GM23338 (cell line): ENCODE measurements at regions not wholly inside any gene's neighbourhood (a gene's known extent, or its start where the extent isn't known, plus 50 kb on each side); places are given as distances from the start of the nearest gene placed in this dataset.

Experiments
- ATAC-seq: fragments of 200-7000 bp; cut with Tn5 transposase; 3 replicates; pipeline ENCODE4 v1.9.1; 2020
- DNase-seq: peaks from one replicate; pipeline ENCODE4 v3.0.0-alpha.2; 2015; ENCODE audit warnings: low spot score
- H2AFZ ChIP-seq: fragments of 200-600 bp; sonication (generic); 2 replicates; pipeline ENCODE4 v1.8.0; 2016; ENCODE audit warnings: antibody characterized with exemption, mild to moderate bottlenecking, moderate library complexity
- H3F3A ChIP-seq: fragments of 200-600 bp; sonication (generic); replicated peaks from 2 replicates; pipeline ENCODE4 v1.8.0; 2017; ENCODE audit warnings: antibody characterized with exemption, mixed run types, low read depth
- H3K27ac ChIP-seq: fragments of 200-600 bp; sonication (generic); 2 replicates; pipeline ENCODE4 v1.6.1; 2016; ENCODE audit warnings: low read depth
- H3K27me3 ChIP-seq: fragments of 200-600 bp; sonication (generic); 2 replicates; pipeline ENCODE4 v1.8.0; 2016; ENCODE audit warnings: mild to moderate bottlenecking, mixed run types, moderate library complexity; ENCODE audit not compliant: insufficient read depth
- H3K36me3 ChIP-seq: fragments of 200-600 bp; sonication (generic); 2 replicates; pipeline ENCODE4 v1.8.0; 2016; ENCODE audit warnings: mild to moderate bottlenecking; ENCODE audit not compliant: insufficient read depth
- H3K4me1 ChIP-seq: fragments of 200-600 bp; sonication (generic); 2 replicates; pipeline ENCODE4 v1.8.0; 2016; ENCODE audit warnings: mild to moderate bottlenecking, moderate library complexity; ENCODE audit not compliant: insufficient read depth
- H3K4me2 ChIP-seq: fragments of 200-600 bp; sonication (generic); 2 replicates; pipeline ENCODE4 v1.7.1; 2017; ENCODE audit warnings: mixed run types
- H3K4me3 ChIP-seq: fragments of 200-600 bp; sonication (generic); 2 replicates; pipeline ENCODE4 v1.6.1; 2016; ENCODE audit warnings: mixed run types
- H3K79me2 ChIP-seq: fragments of 200-600 bp; sonication (generic); replicated peaks from 2 replicates; pipeline ENCODE4 v1.8.0; 2017; ENCODE audit warnings: mild to moderate bottlenecking; ENCODE audit not compliant: insufficient read depth
- H3K9me2 ChIP-seq: fragments of 200-600 bp; sonication (generic); 2 replicates; pipeline ENCODE4 v1.8.0; 2017; ENCODE audit not compliant: insufficient read depth
- H4K20me1 ChIP-seq: fragments of 200-600 bp; sonication (generic); replicated peaks from 2 replicates; pipeline ENCODE4 v1.8.0; 2017; ENCODE audit warnings: mild to moderate bottlenecking; ENCODE audit not compliant: insufficient read depth
- H3K27ac Mint-ChIP-seq: 2 replicates; pipeline ENCODE4 v1.8.0; 2020; ENCODE audit warnings: inconsistent platforms, mild to moderate bottlenecking, moderate library complexity, mixed read lengths
- H3K27me3 Mint-ChIP-seq: 3 replicates; pipeline ENCODE4 v1.8.0; 2022; ENCODE audit warnings: low read depth, mild to moderate bottlenecking, moderate library complexity, mixed read lengths, inconsistent platforms; ENCODE audit not compliant: insufficient read depth, poor library complexity
- H3K36me3 Mint-ChIP-seq: 3 replicates; pipeline ENCODE4 v1.8.0; 2021; ENCODE audit warnings: low read depth, mild to moderate bottlenecking, inconsistent platforms, moderate library complexity, mixed read lengths
- H3K4me1 Mint-ChIP-seq: 3 replicates; pipeline ENCODE4 v1.8.0; 2020; ENCODE audit warnings: mild to moderate bottlenecking, inconsistent platforms, mixed read lengths
- H3K4me3 Mint-ChIP-seq: 3 replicates; pipeline ENCODE4 v1.8.0; 2021; ENCODE audit warnings: moderate library complexity, mild to moderate bottlenecking, inconsistent platforms, mixed read lengths
- H3K9me3 Mint-ChIP-seq: 3 replicates; pipeline ENCODE4 v1.8.0; 2020; ENCODE audit warnings: moderate library complexity, mild to moderate bottlenecking, inconsistent platforms, mixed read lengths
- CREB1 ChIP-seq: fragments of 250-450 bp; sonication (Bioruptor Pico); IDR thresholded peaks from 2 replicates; pipeline ENCODE4 v1.5.0; 2020; ENCODE audit warnings: low read depth, mild to moderate bottlenecking, moderate library complexity
- CTCF ChIP-seq, 2 experiments: fragments of 200-600 bp in 1 of 2; sonication (generic) in 1 of 2; conservative IDR thresholded peaks; 2 replicates each; pipeline versions ENCODE4 v1.5.1 to v1.6.1; 2016 to 2017; ENCODE audit warnings: antibody characterized with exemption in 2 of 2, low read depth in 2 of 2, mild to moderate bottlenecking in 2 of 2, moderate library complexity in 1 of 2
- ETS1 ChIP-seq: IDR thresholded peaks from 2 replicates; pipeline ENCODE4 v1.6.1; 2016; ENCODE audit warnings: antibody characterized with exemption
- EZH2 ChIP-seq: fragments of 200-600 bp; sonication (generic); IDR thresholded peaks from one replicate; pipeline ENCODE4 v1.8.0; 2017; ENCODE audit warnings: antibody characterized with exemption, mild to moderate bottlenecking, low read depth; ENCODE audit not compliant: unreplicated experiment
- EZH2phosphoT487 ChIP-seq: fragments of 200-600 bp; sonication (generic); IDR thresholded peaks from one replicate; pipeline ENCODE4 v1.8.1; 2018; ENCODE audit warnings: antibody characterized with exemption; ENCODE audit not compliant: unreplicated experiment
- JUNB ChIP-seq: IDR thresholded peaks from one replicate; pipeline ENCODE4 v1.6.1; 2016; ENCODE audit warnings: antibody characterized with exemption; ENCODE audit not compliant: unreplicated experiment
- NANOG ChIP-seq: IDR thresholded peaks from 2 replicates; pipeline ENCODE4 v1.6.1; 2016; ENCODE audit warnings: antibody characterized with exemption, borderline replicate concordance
- POLR2AphosphoS5 ChIP-seq: IDR thresholded peaks from 2 replicates; pipeline ENCODE4 v1.6.1; 2016; ENCODE audit warnings: antibody characterized with exemption, low read depth
- REST ChIP-seq: IDR thresholded peaks from one replicate; pipeline ENCODE4 v1.6.1; 2018; ENCODE audit warnings: antibody characterized with exemption; ENCODE audit not compliant: unreplicated experiment
- ZNF114 ChIP-seq: fragments of 250-450 bp; sonication (Bioruptor Pico); IDR thresholded peaks from 2 replicates; pipeline ENCODE4 v1.5.0; 2020; ENCODE audit warnings: mild to moderate bottlenecking, moderate library complexity
- ZNF331 ChIP-seq: fragments of 250-450 bp; sonication (Bioruptor Pico); IDR thresholded peaks from 2 replicates; pipeline ENCODE4 v1.5.0; 2020; ENCODE audit warnings: low read depth, mild to moderate bottlenecking, moderate library complexity
- ZNF462 ChIP-seq: fragments of 250-450 bp; sonication (Bioruptor Pico); IDR thresholded peaks from 2 replicates; pipeline ENCODE4 v1.5.0; 2020; ENCODE audit warnings: mild to moderate bottlenecking, moderate library complexity

GRCh38 chr10:78980815-78981214 lies 88.0 kb upstream of the ZMIZ1 start:
- TF ChIP-seq POLR2AphosphoS5, result no peak
- no peak for TF ChIP-seq NANOG
- no peak for TF ChIP-seq ZNF114 (CRISPR knock-in tag)
- TF ChIP-seq EZH2phosphoT487, result no peak
- no peak for TF ChIP-seq ETS1
- TF ChIP-seq ZNF462 (CRISPR knock-in tag), result no peak
- TF ChIP-seq JUNB, result no peak
- TF ChIP-seq ZNF331, result no peak
- TF ChIP-seq CREB1 (CRISPR knock-in tag), result no peak
- TF ChIP-seq CTCF (conservative IDR thresholded peaks at IDR 0.05; ENCODE audit: low read depth in 2 of 2), result no peak
- no peak for TF ChIP-seq REST
- TF ChIP-seq EZH2, result no peak
- no peaks in the 10 kb centered on the region for H3F3A ChIP-seq
- H3K4me2 ChIP-seq, result no peak overlapping the region
- no peak for DNase-seq
- H3K27ac Mint-ChIP-seq, result no peak overlapping the region
- H3K36me3 Mint-ChIP-seq, result no peaks in the 10 kb centered on the region; the same call in 2 of the 3 replicates
- no peak for ATAC-seq
- no peak overlapping the region for H3K4me3 Mint-ChIP-seq
- H3K27ac ChIP-seq, result no peak overlapping the region
- no peaks in the 10 kb centered on the region for H3K9me2 ChIP-seq
- peaks cover 3% of the 10 kb centered on the region; the same call in 1 of the 2 replicates for H3K4me1 ChIP-seq
- H3K4me3 ChIP-seq, result no peak overlapping the region
- H3K79me2 ChIP-seq, result no peaks in the 10 kb centered on the region
- H3K4me1 Mint-ChIP-seq, result peaks cover 24% of the 10 kb centered on the region
- H2AFZ ChIP-seq, result no peak overlapping the region
- H4K20me1 ChIP-seq, result no peaks in the 10 kb centered on the region
- peaks cover 6% of the 10 kb centered on the region for H3K27me3 Mint-ChIP-seq
- H3K36me3 ChIP-seq, result no peaks in the 10 kb centered on the region
- H3K27me3 ChIP-seq, result no peaks in the 10 kb centered on the region
- H3K9me3 Mint-ChIP-seq, result no peaks in the 10 kb centered on the region
